ENCODE measurements at regions not wholly inside any gene's neighbourhood (a gene's known extent, or its start where the extent isn't known, plus 50 kb on each side); places are given as distances from the start of the nearest gene placed in this dataset.

DNA sequence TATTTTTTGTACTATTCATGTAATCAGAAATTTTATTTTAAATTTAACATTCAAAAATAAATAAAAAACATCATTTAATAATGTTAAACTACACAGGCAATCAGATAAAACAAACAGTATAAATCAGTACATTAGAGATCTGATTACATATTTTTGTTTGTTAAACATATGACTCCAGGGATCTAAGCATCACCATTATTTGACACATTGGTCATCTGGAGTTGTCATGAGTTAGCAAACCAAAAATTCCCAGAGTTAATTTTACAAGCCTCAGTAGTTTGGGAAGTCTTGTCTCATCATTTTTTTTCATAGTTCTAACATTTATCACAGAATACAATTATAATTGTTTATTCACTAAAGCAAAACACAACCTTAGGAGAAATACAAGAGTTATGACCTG is 770.8 kb upstream of the SLITRK6 start:
- TF ChIP-seq, protein P1, sequence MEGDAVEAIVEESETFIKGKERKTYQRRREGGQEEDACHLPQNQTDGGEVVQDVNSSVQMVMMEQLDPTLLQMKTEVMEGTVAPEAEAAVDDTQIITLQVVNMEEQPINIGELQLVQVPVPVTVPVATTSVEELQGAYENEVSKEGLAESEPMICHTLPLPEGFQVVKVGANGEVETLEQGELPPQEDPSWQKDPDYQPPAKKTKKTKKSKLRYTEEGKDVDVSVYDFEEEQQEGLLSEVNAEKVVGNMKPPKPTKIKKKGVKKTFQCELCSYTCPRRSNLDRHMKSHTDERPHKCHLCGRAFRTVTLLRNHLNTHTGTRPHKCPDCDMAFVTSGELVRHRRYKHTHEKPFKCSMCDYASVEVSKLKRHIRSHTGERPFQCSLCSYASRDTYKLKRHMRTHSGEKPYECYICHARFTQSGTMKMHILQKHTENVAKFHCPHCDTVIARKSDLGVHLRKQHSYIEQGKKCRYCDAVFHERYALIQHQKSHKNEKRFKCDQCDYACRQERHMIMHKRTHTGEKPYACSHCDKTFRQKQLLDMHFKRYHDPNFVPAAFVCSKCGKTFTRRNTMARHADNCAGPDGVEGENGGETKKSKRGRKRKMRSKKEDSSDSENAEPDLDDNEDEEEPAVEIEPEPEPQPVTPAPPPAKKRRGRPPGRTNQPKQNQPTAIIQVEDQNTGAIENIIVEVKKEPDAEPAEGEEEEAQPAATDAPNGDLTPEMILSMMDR (IDR thresholded peaks at IDR 0.05) = no peak
- TF ChIP-seq POLR2A (IDR thresholded peaks at IDR 0.05) = no peak
